GM18868 (cell line): ENCODE measurements at regions not wholly inside any gene's neighbourhood (a gene's known extent, or its start where the extent isn't known, plus 50 kb on each side); places are given as distances from the start of the nearest gene placed in this dataset.

Source experiments
- ATAC-seq: cut with Tn5 transposase; IDR thresholded peaks from one replicate; pipeline ENCODE4 v1.9.1; 2021; ENCODE audit warnings: mild to moderate bottlenecking, moderate library complexity; ENCODE audit not compliant: unreplicated experiment

GRCh38 chrX:124280294-124280902 lies 52.1 kb upstream of the TEX13D start:
- no peak for ATAC-seq

- no peak for ATAC-seq
Observed at GRCh38 chrX:124282580-124282979, 49.9 kb upstream of the TEX13D start.
